B cell (primary cell): ENCODE measurements at regions not wholly inside any gene's neighbourhood (a gene's known extent, or its start where the extent isn't known, plus 50 kb on each side); places are given as distances from the start of the nearest gene placed in this dataset.

Experiments
- ATAC-seq: fragments of 200-7000 bp; cut with Tn5 transposase; one replicate; pipeline ENCODE4 v1.10.0; 2021; ENCODE audit warnings: low read depth, mild to moderate bottlenecking, moderate number of reproducible peaks, moderate library complexity
- CTCF ChIA-PET: fragments of 350-600 bp; sonication (Branson Sonifier 250); formaldehyde crosslinking; loops from one replicate; lab custom pipeline; 2021; ENCODE audit warnings: antibody characterized with exemption, inconsistent platforms; lab: Charles Lee
- POLR2A ChIA-PET: fragments of 350-600 bp; sonication (Branson Sonifier 250); formaldehyde crosslinking; loops from one replicate; lab custom pipeline; 2021; ENCODE audit warnings: antibody characterized with exemption; lab: Charles Lee
- DNase-seq: peaks from one replicate; pipeline ENCODE4 v3.0.0; 2013
- H2AFZ ChIP-seq: 2 replicates; pipeline ENCODE4 v1.6.1; 2012; ENCODE audit warnings: mild to moderate bottlenecking, low read depth, low read length; ENCODE audit not compliant: insufficient read depth, poor library complexity, severe bottlenecking
- H3K27ac ChIP-seq, 2 donors: 1 replicate in 1 of 2; 2 replicates in 1 of 2; pipeline ENCODE4 v1.5.1; 2012 to 2013; ENCODE audit warnings: low read length in 2 of 2, mild to moderate bottlenecking in 2 of 2, moderate library complexity in 1 of 2
- H3K27me3 ChIP-seq, 4 experiments: fragments of 200-600 bp in 1 of 4; sonication (generic) in 1 of 4; replicated peaks in 1 of 4; 1 replicate in 2 of 4; 2 replicates in 2 of 4; pipeline versions ENCODE4 v1.6.1 to v1.7.0; 2013 to 2016; ENCODE audit warnings: low read length in 3 of 4, mild to moderate bottlenecking in 2 of 4, mixed read lengths in 1 of 4, moderate library complexity in 1 of 4; ENCODE audit not compliant: insufficient read depth in 4 of 4, control insufficient read depth in 3 of 4; ENCODE audit errors: control extremely low read depth in 1 of 4
- H3K36me3 ChIP-seq, 2 experiments: replicated peaks in 1 of 2; 1 replicate in 1 of 2; 2 replicates in 1 of 2; pipeline versions ENCODE4 v1.6.1 to v1.7.1; 2013; ENCODE audit warnings: low read length in 1 of 2; ENCODE audit not compliant: insufficient read depth in 2 of 2, control insufficient read depth in 1 of 2; ENCODE audit errors: control extremely low read depth in 1 of 2, extremely low read depth in 1 of 2
- H3K4me1 ChIP-seq, 2 donors: fragments of 200-600 bp in 1 of 2; sonication (generic) in 1 of 2; 1 replicate in 1 of 2; 2 replicates in 1 of 2; pipeline versions ENCODE4 v1.5.1 to v1.6.1; 2013 to 2017; ENCODE audit warnings: low read length in 2 of 2; ENCODE audit not compliant: control insufficient read depth in 2 of 2, insufficient read depth in 2 of 2
- H3K4me2 ChIP-seq: replicated peaks from 2 replicates; pipeline ENCODE3; 2012; ENCODE audit warnings: mild to moderate bottlenecking, low read depth, low read length; ENCODE audit not compliant: poor library complexity, severe bottlenecking
- H3K4me3 ChIP-seq, 5 experiments: fragments of 200-600 bp in 1 of 5; sonication (generic) in 1 of 5; 1 replicate in 3 of 5; 2 replicates in 2 of 5; pipeline versions ENCODE4 v1.5.1 to v1.7.0; 2011 to 2016; ENCODE audit warnings: low read length in 4 of 5, mild to moderate bottlenecking in 4 of 5, low read depth in 2 of 5, control low read depth in 1 of 5, moderate library complexity in 1 of 5; ENCODE audit not compliant: insufficient read depth in 1 of 5; ENCODE audit errors: control extremely low read depth in 1 of 5, extremely low read depth in 1 of 5
- H3K79me2 ChIP-seq: fragments of 200-600 bp; sonication (generic); one replicate; pipeline ENCODE4 v1.6.0; 2016; ENCODE audit warnings: low read length; ENCODE audit not compliant: control insufficient read depth, insufficient read depth
- H3K9ac ChIP-seq: fragments of 200-600 bp; sonication (generic); 2 replicates; pipeline ENCODE4 v1.6.1; 2017; ENCODE audit warnings: mild to moderate bottlenecking, low read length, moderate library complexity
- H3K9me3 ChIP-seq, 3 donors: one replicate each; pipeline versions ENCODE4 v1.6.1 to v1.7.1; 2013; ENCODE audit warnings: low read length in 2 of 3; ENCODE audit not compliant: control insufficient read depth in 2 of 3, insufficient read depth in 1 of 3; ENCODE audit errors: control extremely low read depth in 1 of 3
- H4K20me1 ChIP-seq: 2 replicates; pipeline ENCODE4 v1.6.0; 2012; ENCODE audit warnings: mild to moderate bottlenecking, low read length; ENCODE audit not compliant: insufficient read depth, control insufficient read depth, poor library complexity, severe bottlenecking
- H3K27ac Mint-ChIP-seq: one replicate; pipeline ENCODE4 v1.8.0; 2021; ENCODE audit warnings: mixed read lengths
- H3K27me3 Mint-ChIP-seq: one replicate; pipeline ENCODE4 v1.8.0; 2021; ENCODE audit warnings: mixed read lengths
- H3K4me1 Mint-ChIP-seq: one replicate; pipeline ENCODE4 v1.8.0; 2021; ENCODE audit warnings: mixed read lengths
- H3K4me3 Mint-ChIP-seq: one replicate; pipeline ENCODE4 v1.8.0; 2021; ENCODE audit warnings: mixed read lengths
- H3K9me3 Mint-ChIP-seq: one replicate; pipeline ENCODE4 v1.8.0; 2022; ENCODE audit warnings: mixed read lengths; ENCODE audit not compliant: insufficient read depth
- CTCF ChIP-seq: fragments of 200-600 bp; IDR thresholded peaks from one replicate; pipeline ENCODE4 v1.8.0; 2022; ENCODE audit warnings: antibody characterized with exemption, mild to moderate bottlenecking
- EZH2 ChIP-seq: IDR thresholded peaks from 2 replicates; pipeline ENCODE4 v1.6.1; 2012; ENCODE audit warnings: borderline replicate concordance, low read depth, mild to moderate bottlenecking, moderate library complexity, low read length; ENCODE audit not compliant: insufficient read depth, poor library complexity, severe bottlenecking
- WGBS: methylation state at CpG from one replicate; pipeline ENCODE4 v1.1.5; 2013; ENCODE audit warnings: missing lambda C conversion rate; ENCODE audit not compliant: insufficient coverage; 5-methylcytosine and 5-hydroxymethylcytosine counted together
- intact Hi-C: fragments of 100-400 bp; cut with micrococcal nuclease; formaldehyde crosslinking; loops from one replicate; pipeline ENCODE4 v1.10.0; 2022

DNA sequence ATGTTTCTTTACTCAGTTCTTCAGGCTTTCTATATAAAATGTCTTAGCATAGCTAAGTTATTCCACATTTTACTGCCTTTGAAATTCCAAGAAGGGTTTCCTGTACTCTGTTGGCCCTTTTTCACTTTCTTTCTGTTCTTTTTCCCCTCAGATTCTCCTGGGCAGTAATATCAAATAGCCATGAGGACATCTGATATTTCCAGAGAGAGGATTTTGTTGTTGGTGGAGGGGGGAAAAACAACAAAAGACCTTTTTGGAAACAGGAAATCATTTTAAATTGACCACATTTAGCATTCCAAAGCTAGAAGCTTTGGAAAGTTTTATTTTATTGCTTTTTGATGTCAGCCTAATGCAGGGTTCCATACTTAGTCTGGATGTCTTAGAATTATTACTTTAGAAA, 445.4 kb downstream of the GJA1 start:
- H3K9me3 ChIP-seq, result no peaks in the 10 kb centered on the region
- no peak overlapping the region for H3K4me2 ChIP-seq
- Mint-ChIP-seq H3K4me1 (no peaks in the 10 kb centered on the region), H3K27ac (no peak overlapping the region), H3K27me3 (no peaks in the 10 kb centered on the region), H3K4me3 (no peak overlapping the region), H3K9me3 (no peaks in the 10 kb centered on the region)
- TF ChIP-seq EZH2, result no peak
- no peak for TF ChIP-seq CTCF
- no peaks in the 10 kb centered on the region for H3K4me1 ChIP-seq
- no peak for ATAC-seq
- intact Hi-C loops, result no loop called here
- DNase-seq, result no peak
- H3K27me3 ChIP-seq, result no peaks in the 10 kb centered on the region
- H3K27ac ChIP-seq, result no peak overlapping the region
- H4K20me1 ChIP-seq, result no peaks in the 10 kb centered on the region
- H3K4me3 ChIP-seq, result no peak overlapping the region
- H3K36me3 ChIP-seq, result no peaks in the 10 kb centered on the region
- CTCF ChIA-PET, result no interaction called here
- no peak overlapping the region for H2AFZ ChIP-seq
- no peak overlapping the region for H3K9ac ChIP-seq
- POLR2A ChIA-PET, result no interaction called here
- no peaks in the 10 kb centered on the region for H3K79me2 ChIP-seq

DNA sequence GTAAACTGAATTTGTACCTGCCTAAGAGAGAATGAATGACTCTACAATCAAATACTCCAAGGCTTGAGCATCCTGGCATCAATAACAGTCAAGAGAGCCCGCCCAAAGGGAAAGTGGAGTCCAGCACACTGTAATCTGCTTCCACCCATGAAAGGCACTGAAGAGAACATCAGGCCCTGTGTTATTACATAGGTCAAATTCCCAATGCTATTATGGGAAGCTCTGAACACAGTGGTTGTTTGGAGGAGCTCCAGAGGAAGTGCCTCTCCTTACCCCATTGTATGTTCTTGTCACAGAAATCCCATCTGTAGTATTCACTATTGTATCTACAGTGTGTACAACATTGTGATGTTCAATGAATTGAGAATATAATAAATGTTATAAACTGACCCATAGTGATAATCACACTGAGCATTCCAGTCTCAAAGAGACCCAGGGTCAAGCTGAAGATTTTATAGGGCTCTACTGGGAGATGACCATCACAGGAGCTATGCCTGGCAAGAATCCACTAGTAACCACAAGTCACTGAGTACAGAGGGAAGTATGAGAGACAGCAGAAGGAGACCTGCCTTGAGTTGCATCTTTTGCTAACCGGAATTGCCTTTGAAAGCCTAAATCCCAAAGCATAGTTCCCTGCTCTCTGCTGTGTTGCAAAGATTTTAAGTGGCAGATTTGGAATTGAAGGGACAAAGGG, 446.7 kb downstream of the GJA1 start:
- no peak for ATAC-seq
- intact Hi-C loops, result no loop called here
- Histone ChIP-seq H4K20me1 (no peaks in the 10 kb centered on the region), H3K9ac (no peak overlapping the region), H3K4me1 (no peaks in the 10 kb centered on the region), H3K36me3 (no peaks in the 10 kb centered on the region), H3K4me2 (no peak overlapping the region), H2AFZ (no peak overlapping the region), H3K4me3 (no peak overlapping the region), H3K79me2 (no peaks in the 10 kb centered on the region), H3K9me3 (no peaks in the 10 kb centered on the region), H3K27me3 (no peaks in the 10 kb centered on the region), H3K27ac (no peak overlapping the region)
- TF ChIP-seq EZH2 (no peak), CTCF (no peak)
- Mint-ChIP-seq H3K27ac (no peak overlapping the region), H3K9me3 (no peaks in the 10 kb centered on the region), H3K4me1 (no peaks in the 10 kb centered on the region), H3K4me3 (no peak overlapping the region), H3K27me3 (no peaks in the 10 kb centered on the region)
- DNase-seq, result no peak
- 56% methylated on average over 1 of the region's 2 CpGs for WGBS
- ChIA-PET POLR2A (no interaction called here), CTCF (no interaction called here)
